ENCODE measurements at regions not wholly inside any gene's neighbourhood (a gene's known extent, or its start where the extent isn't known, plus 50 kb on each side); places are given as distances from the start of the nearest gene placed in this dataset.

DNA sequence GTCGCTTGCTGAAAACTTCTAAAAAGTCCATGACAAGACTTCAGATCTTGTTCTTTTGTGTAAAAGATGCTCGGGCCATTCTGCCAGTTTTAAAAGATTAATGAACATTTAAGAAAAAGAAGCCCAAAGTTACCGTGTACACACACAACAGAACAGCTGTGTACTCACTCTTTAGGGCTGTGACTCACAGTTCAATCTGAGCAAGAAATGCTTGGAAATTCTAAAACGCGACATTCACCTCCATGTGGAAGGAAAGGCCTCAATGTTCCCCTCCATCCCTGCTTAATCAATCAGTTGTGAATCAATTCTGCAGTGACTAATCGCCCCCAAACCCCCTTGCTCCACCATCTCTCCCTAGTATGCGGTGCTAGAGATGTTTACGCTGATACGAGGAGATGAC lies 609.9 kb upstream of the SALL1 start:
- no peak for DNase-seq

DNA sequence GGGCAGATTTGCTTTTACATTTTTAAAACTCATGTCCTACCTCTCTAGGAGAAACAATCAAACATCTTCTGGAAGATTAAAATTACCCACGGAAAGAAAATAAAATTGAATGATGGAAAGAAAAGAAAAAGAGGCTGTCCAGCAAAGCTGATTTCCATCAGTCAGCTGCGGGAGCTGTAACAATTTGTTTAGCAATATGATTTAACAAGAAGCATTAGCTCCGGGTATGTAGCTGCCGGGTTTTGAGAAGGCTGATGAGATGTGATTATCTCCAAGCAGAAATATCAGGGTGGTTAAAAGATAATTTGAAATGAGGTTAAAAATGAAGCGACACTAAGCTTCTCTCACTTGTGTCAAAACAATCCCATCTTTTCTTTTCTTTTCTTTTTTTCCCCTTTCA lies 608.9 kb upstream of the SALL1 start:
- no peak for DNase-seq

DNA sequence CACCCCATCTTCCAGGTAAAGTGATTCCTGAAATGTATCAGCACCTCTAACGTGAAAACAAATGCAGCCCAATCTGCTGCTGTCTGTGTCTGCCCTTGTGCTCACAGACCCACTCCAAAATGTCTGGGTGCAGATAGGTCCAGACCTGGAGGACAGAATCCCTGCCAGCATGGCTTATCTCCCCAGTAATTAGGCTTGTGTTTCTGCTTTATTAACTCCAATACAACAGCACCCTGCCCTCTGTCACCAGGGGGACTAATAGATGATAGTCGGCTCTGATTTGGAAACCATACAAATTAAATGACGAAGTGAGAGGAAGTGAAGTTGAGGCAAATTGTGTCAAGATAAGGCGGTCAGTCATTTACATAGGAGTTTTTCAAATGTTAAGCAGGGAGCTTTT lies 608.3 kb upstream of the SALL1 start:
- DNase-seq, result no peak

DNA sequence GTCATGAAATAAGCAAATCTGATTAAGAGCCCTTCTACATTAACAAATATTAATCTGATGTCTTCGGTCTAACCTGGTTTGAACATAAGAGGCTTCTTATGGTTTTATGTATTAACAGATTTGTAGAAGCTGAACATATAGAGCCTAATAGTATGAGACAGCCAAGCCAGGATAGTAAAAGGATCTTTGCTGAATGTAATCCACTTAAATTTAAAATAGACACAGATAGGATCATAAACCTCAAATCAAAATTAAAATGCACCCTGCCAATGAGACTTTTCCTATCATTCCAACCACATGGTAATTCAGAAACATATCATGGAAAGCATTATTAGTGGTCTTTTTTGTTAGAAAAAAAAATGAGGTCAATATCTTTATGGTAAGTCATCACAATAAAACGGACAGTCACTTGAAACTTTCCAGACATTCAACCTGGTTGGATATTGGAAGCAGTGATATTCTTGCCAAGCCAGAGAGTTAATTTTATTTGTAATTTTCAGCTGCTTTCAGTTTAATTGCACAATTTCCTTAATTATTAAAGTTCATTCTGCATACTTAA lies 606.9 kb upstream of the SALL1 start:
- DNase-seq, result no peak

DNA sequence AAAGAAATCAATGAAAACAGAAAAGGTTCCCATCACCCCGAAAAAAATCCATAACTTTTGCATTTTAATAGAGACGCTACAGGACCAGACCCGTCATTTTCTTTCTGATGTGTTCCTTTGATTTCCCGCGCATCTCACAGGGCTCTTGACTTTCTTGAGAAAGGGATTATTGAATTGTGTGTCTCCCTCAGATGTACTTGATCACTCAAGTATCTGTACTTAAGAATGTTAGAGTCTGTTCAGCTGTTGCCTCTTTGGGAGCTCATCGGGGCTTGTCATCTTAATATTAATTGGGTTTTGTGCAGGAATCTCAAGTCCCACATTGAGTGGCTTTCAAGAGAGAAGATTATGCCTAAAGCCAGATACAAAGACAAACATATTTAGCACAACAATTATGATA lies 606.4 kb upstream of the SALL1 start:
- no peak for DNase-seq

DNA sequence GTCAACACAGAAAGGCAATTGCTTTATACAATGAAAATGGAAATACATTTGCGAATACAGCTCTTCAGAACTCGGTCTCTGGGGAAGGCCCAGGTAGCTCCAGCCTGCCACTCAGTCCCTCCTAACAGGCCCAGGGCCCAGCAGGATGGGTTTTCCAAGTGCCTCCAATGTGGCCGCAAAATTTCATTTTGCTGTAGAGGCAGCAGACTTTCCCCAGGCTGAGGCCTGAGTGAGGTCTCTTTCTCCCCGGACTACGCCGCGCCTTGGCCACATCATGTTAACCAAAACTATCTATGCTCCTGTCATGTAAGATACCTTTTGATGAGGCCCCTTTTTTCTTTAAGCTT lies 606.0 kb upstream of the SALL1 start:
- DNase-seq, result no peak

DNA sequence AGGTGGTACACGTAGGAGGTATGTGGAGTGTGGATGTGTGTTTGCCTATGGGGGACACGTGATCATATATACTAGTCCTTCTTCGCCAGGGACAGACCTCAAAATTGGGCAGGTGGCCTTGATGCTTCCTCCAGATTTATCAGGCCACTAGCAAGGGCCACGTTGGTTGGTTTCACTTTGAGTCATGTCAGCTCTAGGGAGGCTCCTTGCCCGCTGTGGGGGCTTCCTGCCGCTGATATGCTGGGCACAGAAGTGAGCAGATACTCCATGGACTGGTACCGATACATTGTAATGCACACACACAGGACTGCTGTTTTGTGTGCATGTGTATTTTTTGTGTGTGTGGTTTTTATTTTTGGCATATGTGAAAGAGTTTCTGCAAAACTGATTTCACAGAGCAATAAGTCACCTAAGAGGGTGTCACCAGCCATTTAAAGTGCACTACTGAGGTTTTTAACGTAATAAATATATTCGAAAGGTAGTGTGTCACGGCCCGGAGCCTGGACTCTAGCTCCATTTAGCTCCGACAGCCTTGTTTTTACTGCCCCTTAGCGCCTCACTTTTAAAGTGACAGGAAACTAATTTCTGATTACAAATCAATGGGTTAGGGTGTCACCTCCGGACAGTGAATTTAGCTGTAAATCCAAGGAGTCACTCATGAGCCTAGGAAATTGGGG lies 605.5 kb upstream of the SALL1 start:
- DNase-seq, result no peak

DNA sequence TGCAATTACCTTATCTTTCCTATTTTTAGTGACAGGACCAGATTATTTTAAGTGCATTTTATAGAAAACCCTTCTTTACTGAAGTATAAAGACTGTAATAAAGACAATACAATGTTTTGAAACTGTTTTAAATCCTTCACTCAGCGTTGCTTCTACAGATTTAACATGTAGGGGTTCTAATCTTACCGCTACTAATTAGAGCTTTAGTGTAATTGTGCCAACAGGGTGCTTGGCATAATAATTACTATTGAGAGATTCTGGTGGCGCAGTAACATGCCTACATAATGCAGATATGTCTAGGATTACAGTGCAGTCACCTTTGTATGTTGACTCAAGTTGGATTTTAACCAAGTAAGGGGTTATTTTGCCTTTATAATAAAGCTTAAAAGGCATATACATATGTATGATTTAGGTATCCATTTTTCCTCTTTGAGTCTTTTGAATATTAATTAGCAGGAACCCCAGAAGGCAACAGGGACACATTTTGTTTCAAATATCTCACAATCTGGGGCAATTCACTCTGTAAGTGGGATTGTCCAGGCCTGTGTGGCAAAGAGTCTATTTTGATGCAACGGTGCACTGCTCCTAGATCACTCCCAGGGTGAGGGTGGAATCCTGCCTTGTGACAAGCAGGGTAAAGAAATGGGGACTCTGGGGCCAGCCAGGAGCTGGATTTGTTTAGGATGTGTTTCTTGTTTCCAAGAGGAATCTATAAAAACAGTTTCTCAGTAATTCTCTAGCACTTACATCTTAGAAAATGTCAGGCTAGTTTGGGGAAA lies 604.7 kb upstream of the SALL1 start:
- no peak for DNase-seq

DNA sequence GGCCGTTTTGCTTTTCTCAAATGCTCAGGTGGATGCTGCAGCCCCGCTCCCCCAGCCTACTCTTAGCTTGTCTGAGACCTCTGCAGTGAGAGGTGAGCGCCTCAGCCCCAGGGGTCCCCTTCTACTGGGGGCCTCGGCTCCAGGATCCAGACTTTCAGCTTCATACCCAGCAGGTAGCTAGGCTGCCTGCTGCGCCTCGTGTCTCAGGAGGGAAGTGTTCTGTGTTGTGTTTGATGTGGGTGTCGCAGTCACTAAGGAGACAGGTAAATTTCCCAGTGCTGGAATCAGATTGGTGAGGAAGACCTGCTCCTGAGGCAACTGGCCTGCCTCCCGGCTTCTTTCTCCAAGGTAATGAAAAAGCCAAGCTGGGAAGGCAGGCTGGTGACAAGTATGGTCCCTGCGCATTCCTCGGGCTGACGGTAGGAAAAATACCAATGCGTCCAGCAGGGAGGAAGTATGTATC lies 604.0 kb upstream of the SALL1 start:
- DNase-seq, result no peak

DNA sequence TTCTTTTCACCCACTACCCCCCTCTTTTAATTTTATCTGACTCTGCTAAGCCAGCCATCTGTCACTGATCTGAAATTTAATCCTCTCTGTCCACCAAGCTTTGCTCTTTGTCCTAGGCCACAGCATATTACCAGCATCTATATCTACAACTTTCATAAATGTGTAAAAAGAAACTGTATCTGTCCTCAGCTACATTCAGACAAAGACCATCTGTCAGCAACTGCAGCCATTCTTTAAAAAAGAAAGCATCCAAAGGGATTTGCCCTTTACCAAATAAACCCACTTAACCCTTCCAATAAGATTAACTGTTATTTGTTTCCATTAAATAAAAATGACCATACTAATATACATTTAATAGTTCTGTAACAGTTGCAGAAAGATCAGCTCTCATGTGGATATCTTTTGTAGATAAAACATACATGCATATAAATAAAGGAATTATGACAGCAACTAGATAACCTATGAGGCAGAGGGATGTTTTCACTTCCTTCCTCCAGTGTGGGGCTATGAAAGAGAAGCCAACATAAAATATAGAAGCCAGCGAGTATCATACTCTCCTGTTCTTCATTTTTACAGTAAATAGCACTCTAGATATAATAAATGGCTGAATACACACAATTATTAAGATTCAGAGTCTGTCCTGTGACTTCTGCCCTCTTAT lies 602.5 kb upstream of the SALL1 start:
- DNase-seq, result no peak

DNA sequence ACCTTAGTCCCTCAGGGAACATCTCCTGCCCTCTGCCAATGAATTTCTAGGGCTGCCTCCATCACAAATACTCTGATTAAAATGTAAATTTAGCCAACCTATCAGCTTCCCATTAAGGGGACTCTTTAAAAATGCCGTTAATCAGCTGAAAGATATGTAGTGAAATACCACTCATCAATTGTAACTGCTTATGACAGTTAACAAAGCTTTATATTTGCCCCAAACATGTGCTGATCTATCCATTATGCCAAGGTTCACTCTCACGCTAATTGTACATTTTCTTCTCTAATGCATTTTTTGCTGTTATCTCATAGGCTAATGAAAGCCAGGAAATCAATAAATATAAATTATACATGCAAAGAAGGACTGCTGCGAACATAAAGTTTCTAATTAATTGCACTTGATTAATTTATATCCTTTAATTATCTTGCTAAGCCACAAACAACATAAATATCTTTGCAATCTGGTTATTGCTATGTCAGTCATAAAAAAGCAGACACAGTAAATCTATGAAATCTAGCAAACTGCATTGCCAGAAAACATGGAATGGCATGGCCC lies 601.4 kb upstream of the SALL1 start:
- DNase-seq, result no peak

DNA sequence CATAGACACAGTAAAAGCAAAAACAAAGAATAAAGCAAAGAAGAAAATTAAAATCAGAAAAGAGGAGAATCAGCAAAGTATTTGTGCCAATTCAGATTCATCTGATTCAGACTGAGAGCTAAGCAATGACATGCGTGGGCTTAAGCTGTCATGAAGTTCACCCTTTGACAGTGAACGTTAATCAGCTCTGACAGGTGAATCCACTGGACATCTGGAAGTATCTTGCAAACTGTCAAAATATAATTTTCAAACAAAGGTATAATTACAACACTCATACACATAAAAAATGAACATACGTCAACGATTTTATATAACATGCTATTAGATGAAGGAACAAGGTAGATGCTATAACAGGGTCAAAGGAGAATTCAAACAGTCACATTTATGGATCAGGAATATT lies 596.3 kb upstream of the SALL1 start:
- DNase-seq, result no peak

DNA sequence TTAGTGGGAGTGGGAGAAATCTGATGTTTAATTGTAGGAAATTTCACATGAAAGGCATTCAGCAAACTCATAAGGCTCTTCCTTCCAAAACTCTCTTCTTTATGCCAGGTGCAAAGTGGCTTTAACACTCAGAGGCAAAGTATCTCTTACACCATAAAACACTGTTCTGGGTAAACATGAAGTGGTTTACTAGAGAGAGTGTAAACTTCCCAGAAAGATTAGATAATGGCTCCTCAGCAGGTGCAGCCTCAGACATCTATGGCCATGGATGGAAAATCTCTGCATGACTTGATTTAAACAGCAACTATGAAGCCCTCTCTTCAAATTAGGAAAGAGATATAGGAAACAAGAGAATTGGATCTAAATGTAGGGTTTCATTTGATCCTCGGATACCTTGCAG lies 583.1 kb upstream of the SALL1 start:
- DNase-seq, result no peak

DNA sequence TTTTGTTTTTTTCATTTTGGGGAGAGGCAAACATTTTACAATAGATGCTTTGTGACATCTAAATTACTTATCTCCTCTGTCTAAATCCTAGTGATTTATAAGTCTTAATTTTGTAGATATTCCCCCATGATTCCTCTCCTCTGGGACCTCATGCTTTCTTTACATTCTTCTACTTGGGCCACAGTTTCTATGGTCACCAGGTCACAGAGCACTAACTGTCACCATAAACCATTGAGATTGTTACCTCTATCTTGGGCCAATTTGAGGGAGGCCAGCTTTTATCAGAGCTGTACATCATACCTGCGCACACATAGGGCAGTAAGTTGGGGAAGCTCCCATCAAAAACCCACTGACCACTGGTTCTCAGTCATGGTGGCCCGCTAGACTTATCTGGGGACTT lies 582.1 kb upstream of the SALL1 start:
- no peak for DNase-seq

DNA sequence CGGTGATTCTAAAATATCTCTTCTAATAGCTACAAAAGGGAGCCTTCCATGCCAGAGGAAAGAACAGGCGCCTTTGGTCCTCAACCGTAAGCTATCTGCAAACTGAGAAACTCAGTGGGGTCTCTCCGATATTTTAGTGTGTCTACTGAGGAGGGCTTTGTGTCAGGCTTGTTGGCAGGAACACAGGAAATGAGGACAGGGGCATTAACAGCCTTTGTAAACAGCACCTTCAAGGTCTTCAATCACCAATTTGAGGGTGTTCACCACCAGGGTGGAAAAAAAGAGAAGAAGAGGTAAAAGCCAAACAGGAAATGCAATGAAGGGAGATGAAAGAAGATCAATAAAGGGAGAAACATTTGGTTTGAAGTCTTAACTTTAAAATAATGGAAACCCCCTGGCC lies 580.1 kb upstream of the SALL1 start:
- DNase-seq, result no peak

DNA sequence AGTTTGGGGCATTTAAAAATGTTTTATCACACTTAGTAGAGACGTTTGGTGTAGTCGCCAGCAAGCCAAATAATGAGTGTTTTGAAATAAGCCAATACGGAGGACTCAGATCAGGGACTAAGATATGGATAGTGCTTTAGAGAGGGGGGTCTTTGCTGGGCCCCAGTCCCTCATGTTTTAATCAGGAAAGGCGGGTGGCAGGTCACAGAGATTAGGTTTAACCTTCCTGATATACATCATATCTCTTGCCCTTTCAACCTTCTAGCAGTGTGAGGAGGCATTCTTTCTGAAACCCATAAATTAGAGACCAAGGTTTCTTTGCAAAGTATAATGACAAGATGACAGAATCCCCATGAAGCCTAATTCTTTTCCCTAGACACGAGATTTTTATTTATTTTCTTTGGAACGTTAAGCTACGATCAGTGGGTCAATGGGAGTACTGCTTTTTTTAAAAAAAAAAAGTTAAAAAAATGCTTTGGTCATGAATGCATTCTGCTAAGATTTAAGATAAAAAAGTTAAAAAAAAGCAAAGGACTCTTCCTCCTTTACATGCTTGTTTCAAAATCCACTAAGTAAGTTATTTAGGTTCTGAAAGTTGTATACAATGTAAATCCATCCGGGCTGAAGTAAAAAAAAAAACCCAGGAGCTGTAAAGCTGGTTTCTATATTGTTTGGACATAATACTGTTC lies 572.1 kb upstream of the SALL1 start:
- no peak for DNase-seq

DNA sequence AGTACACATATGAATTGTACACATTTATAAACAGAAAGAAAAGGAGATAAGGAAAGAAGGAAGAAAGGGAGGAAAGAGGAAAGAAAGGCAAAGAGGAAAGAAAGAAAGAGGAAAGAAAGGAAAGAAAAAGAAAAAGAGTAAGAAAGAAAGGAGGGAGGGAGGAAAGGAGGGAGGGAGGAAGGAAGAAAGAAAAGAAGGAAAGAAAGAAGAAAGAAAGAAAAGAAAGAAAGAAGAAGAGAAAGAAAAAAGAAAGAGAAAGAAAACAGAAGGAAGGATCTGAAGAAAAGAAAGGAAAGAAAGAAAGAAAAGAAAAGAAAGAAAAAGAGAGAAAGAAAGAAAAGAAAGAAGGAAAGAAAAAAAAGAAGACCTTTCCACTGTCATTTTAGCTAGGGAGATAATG lies 571.4 kb upstream of the SALL1 start:
- no peak for DNase-seq

DNA sequence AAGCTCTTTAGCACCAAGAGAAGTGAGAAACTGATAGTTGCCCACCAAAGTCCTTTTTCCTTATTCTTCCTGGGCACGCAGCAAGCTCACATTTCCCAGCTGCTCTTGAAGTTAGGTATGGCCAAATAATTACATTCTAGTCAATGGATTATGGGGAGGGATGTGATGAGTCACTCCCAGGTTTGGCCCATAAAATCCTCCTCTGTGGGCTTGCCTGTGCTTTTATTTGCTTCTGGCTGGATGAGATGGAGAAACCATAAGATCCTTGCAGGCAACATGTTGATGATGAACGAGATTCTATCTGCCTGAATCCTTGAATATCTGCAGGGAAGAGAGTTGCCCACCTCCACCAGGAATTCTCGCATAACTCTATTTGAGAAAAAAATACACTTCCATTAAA lies 568.3 kb upstream of the SALL1 start:
- DNase-seq, result no peak

DNA sequence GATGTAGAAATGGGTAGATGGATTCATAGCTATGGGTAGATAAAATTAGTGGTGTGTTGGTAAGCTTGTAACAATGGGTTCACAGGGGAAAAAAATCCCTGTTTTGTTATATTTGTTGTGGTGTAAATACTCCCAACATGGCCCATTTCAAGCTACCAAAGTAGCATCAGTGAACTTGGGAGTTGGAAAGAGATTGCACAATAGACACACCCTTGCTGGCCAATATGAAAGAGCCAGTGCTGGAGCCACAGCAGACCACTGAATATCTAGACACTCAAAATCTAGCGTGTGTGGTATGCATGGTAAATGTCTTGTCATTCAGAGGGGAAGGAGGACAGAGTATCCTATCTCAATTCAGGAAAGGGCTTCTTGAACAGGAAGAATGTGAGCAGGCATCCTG lies 565.1 kb upstream of the SALL1 start:
- DNase-seq, result no peak

DNA sequence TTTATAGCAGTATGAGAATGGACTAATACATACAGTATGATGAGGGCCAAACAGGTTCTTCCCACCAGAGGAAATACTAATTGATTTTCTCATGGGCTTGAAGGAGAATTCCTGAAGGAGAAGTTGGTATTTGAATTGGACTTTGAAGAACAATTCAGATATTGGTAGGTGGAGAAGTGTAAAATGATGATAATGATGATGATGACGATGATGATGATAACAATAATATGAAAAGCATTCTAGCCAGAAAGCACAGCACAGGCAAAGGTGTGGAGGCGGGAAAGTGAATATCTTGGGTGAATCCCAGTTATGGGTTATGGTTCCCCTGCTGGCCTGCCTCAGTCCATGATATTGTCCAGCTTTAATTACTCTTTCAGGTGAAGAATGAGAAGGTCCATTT lies 562.4 kb upstream of the SALL1 start:
- DNase-seq, result no peak

DNA sequence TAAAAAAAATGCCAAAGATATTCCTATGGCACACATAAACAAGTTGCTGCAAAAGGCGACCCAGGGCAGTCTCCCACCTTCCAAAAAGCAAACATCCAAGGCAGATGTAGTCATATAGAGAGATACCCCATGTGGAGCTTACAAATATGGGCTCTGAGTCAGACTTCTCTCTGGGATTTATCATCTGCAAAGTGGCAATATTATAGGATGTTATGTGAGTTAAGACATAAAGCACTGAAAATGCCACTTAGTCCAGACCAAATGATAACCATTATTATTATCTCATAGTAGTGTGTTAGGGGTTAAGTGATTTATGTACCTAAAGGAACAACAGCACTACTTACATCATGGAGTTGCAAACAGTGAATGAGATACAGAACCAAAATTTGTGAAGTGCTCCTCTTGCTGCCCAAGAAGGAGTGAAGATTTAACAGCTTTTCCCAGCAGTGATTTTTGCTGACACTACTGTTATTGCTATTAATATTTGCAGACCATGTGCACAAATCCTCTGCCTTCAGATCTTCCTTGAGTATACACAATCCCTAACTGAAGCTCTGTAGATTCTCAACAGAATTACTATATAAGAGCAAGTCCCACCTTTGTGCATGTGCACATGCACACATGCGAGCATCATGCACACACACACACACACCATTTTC lies 560.0 kb upstream of the SALL1 start:
- no peak for DNase-seq

DNA sequence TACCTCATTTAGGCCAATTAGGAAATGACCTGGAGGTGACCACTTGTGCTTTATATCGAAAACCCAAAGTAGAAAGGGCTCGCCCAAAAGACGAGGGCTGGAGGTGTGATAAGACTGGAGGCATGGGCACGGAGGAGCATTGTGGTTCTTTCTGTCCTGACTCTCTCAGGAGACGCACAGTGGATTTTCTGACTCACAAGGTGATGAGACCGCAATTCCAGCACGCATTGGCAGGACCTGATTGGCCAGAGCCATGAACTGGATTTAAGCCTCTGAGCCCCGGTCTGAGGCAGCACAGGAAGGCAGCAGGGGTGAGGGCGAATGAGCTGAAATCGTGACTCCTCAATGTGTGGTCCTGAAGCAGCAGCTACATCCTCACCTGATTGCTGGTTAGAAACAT lies 559.1 kb upstream of the SALL1 start:
- DNase-seq, result no peak

DNA sequence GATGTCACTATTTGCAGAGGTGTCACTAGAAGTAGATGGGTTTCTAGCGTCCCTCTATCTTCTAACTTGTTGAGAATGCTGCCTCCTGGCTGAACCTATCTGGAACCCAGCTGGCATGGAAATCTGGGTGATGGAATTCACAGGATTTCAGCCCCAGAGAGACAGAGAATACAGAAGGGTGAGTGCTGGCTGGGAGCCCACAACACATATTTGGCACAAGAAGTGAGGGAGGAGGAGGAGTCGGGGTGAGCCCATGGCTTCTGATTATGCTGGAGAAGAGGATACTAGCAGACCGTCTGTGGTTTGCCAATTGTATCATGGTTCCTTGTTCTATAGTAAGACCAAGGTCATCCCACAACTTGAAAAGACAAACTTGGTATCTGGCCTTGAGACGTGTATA lies 557.8 kb upstream of the SALL1 start:
- no peak for DNase-seq

All from NCI-H146 (cell line).